AG04450 (cell line): ENCODE measurements at regions not wholly inside any gene's neighbourhood (a gene's known extent, or its start where the extent isn't known, plus 50 kb on each side); places are given as distances from the start of the nearest gene placed in this dataset. TPM values are rescaled to one million over a fixed set of nuclear protein-coding genes. Genes with fewer than 3 reads are reported as not detected.

Source experiments
- CTCF ChIA-PET: fragments of 300-600, 350-600 bp; formaldehyde crosslinking; extraction: SDS; loops from one replicate; lab custom pipeline; 2022; ENCODE audit warnings: antibody characterized with exemption, inconsistent platforms; lab: Charles Lee
- POLR2A ChIA-PET: fragments of 350-600 bp; formaldehyde crosslinking; extraction: SDS; loops from one replicate; lab custom pipeline; 2021; ENCODE audit warnings: antibody characterized with exemption, inconsistent platforms; lab: Yijun Ruan, JAX
- DNase-seq: peaks from one replicate; pipeline ENCODE4 v3.0.0-alpha.2; 2011; ENCODE audit warnings: low read depth, low spot score
- H3K27ac ChIP-seq: one replicate; pipeline ENCODE4 v1.5.1; 2012; ENCODE audit warnings: low read depth, low read length, control low read depth
- H3K27me3 ChIP-seq: one replicate; pipeline ENCODE4 v1.6.0; 2012; ENCODE audit warnings: low read length; ENCODE audit not compliant: control insufficient read depth, insufficient read depth
- H3K4me3 ChIP-seq: 2 replicates; pipeline ENCODE4 v1.5.1; 2011; ENCODE audit warnings: mild to moderate bottlenecking, low read depth, low read length, control low read depth
- H3K9me3 ChIP-seq: 2 replicates; pipeline ENCODE4 v1.5.1; 2012; ENCODE audit warnings: low read length; ENCODE audit not compliant: control insufficient read depth, insufficient read depth
- CTCF ChIP-seq: IDR thresholded peaks from 2 replicates; pipeline ENCODE4 v1.5.1; 2011; ENCODE audit warnings: low read depth, low read length, control low read depth, inconsistent platforms
- small RNA-seq: library from RNA; depleted of rRNA; stranded (forward); fragments of <200 nt; gene quantifications from one replicate; pipeline ENCODE3, GENCODE V24; 2012; ENCODE audit warnings: low read depth; ENCODE audit not compliant: insufficient read length

GRCh38 chr4:114547340-114548134 lies 51.1 kb upstream of the UGT8 start:
- ChIA-PET CTCF (no interaction called here), POLR2A (no interaction called here)
- H3K9me3 ChIP-seq, result no peaks in the 10 kb centered on the region
- H3K27me3 ChIP-seq, result no peaks in the 10 kb centered on the region
- DNase-seq, result no peak
- H3K4me3 ChIP-seq, result no peak overlapping the region
- H3K27ac ChIP-seq, result no peak overlapping the region
- no peak for TF ChIP-seq CTCF

Small RNA genes in the stretch of these regions (small RNA-seq; reads per million reads assigned to genes)
- gene AC093815.1, result not detected
